ENCODE measurements at regions not wholly inside any gene's neighbourhood (a gene's known extent, or its start where the extent isn't known, plus 50 kb on each side); places are given as distances from the start of the nearest gene placed in this dataset.
"Not testable (repeated sequence)": the region's sequence is repeated elsewhere in the genome, so short reads cannot be mapped to it uniquely, and the experiment has no call there.

DNA sequence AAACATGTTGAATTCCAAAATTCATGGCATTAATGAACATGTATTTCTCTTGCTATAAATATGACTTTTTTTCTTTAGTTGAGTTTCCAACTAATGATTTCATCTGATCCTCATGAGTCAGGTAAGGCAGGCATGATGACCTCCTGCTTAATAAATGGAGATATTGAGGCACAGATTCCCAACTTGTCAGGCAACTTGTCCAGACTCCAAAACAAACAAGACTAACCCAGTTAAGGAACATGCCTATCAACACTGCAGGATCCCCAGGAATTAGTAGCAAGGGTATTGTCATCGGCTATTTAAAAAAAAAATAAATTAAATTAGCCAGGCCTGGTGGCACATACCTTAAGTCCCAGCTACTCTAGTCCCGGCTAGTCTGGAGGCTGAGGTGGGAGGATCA lies 121.3 kb upstream of the SALL4 start:
- DNase-seq (ENCODE audit: low spot score), result no peak

DNA sequence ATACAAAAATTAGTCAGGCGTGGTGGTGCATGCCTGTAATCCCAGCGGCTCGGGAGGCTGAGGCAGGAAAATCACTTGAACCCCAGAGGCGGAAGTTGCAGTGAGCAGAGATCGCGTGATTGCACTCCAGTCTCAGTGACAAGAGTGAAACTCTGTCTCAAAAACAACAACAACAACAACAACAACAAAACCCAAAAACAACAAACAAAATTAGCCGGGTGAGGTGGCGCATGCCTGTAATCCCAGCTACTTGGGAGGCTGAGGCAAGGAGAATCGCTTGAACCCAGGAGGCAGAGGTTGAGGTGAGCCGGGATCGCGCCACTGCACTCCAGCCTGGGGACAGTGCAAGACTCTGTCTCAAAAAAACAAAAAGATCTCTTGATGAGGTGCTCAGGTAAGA lies 120.5 kb upstream of the SALL4 start:
- not testable (repeated sequence) for DNase-seq (ENCODE audit: low spot score)

DNA sequence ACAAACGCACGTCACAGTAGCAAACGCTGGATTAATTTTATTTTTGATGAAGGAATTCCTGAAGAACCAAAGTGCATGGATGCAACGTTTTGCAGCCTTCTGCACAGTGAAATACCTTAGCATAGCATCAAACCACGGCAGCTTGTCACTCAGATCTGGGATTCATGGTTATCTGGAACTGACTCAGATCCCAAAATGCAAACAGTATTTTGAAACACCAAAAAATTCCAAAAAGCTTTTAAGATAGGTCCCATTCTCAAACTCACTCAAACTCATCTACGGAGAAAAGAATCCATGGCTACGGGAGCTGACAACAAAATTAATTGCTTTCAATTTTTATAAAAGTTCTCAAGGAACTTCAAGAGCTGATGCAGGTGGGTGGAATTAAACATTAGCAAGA lies 116.2 kb upstream of the SALL4 start:
- no peak for DNase-seq (ENCODE audit: low spot score)

- no peak for DNase-seq (ENCODE audit: low spot score)
Observed at GRCh38 chr20:51917886-51918535, 115.7 kb upstream of the SALL4 start.

GRCh38 chr20:51916244-51916643 lies 113.9 kb upstream of the SALL4 start:
- DNase-seq (ENCODE audit: low spot score), result no peak

DNA sequence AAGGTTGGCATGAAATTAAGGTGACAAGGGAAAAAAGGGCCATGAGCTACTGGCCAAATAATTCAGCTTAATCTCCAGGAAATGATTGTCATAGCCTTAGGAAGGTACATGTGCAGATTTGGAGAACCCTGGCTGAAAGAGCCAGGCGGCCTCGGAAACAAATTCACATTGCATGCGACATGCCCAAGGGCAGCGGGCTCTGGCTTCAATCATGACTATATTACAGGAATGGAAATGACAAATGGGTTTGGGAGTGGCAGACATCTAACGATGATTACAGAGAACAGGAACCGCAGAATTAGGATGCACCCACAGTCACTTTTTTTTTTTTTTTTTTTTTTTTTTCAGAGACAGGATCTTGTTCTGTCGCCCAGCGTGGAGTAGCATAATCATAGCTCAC lies 112.4 kb upstream of the SALL4 start:
- no peak for DNase-seq (ENCODE audit: low spot score)

- no peak for DNase-seq (ENCODE audit: low spot score)
Observed at GRCh38 chr20:51910321-51911050, 108.2 kb upstream of the SALL4 start.

GRCh38 chr20:51906679-51907078 lies 104.4 kb upstream of the SALL4 start:
- no peak for DNase-seq (ENCODE audit: low spot score)

DNA sequence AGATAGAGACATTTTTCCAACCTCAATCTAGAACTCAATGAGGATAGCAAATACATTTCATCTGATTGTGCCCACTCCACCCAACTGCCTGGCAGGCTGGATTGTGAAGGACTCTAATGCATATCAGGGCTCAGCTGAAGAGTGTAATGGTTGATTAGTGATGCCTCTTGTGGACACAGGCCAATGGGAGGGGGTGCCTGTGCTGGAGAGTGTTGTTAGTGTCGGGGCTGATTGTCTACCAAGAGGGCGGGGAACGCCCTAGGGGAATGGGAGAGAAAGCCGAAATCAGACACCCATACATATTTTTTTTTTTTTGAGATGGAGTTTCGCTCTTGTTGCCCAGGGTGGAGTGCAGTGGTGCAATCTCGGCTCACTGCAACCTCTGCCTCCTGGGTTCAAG lies 103.7 kb upstream of the SALL4 start:
- DNase-seq (ENCODE audit: low spot score), result no peak

DNA sequence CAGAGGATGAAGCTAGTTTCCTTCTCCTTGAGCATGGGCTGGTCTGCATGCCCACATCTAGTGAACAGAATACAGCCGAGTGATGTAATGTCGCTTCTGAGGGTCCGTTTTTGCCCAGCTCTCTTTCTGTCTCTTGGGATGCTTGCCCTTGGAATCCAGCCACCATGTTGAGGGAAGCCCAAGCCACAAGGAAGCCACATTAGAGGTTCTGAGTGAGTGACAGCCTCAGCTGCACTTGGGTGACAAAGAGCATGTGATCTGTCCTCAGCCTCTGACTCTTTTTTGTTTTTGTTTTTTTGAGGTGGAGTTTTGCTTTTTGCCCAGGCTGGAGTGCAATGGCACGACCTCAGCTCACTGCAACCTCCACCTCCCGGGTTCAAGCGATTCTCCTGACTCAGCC lies 100.6 kb upstream of the SALL4 start:
- DNase-seq (ENCODE audit: low spot score), result no peak

DNA sequence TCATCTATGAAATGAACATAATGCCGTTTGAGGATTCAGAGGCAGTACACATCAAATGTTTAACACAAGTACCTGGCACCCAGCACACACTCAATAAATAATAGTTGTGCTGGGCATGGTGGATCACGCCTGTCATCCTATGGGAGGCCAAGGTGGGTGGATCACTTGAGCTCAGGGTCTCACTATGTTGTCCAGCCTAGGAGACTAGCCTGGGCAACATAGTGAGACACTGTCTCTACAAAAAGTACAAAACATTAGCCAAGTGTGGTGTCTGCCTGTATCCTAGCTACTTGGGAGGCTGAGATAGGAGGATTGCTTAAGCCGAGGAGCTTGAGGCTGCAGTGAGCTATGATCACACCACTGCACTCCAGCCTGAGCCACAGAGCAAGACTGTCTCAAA lies 98.1 kb upstream of the SALL4 start:
- DNase-seq (ENCODE audit: low spot score), result no peak

DNA sequence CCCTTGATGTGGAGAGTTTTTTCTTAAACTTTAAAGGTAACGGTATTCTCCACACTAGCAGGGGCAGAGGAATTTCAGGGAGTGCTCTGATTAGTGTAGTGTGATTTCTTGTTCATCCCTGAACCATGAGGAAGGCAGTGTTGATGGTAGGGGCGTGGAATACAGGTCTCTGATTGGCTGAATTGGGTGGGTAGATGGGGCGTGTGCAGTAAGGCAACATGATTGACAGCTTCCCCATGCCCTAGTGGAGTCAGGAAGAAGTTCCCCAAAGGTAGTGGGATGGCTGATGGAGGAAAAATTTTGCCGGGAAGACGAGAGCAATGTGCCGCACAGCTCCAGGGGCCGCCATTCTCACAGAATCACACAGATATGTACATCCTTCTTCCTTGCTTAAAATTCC lies 97.4 kb upstream of the SALL4 start:
- no peak for DNase-seq (ENCODE audit: low spot score)

DNA sequence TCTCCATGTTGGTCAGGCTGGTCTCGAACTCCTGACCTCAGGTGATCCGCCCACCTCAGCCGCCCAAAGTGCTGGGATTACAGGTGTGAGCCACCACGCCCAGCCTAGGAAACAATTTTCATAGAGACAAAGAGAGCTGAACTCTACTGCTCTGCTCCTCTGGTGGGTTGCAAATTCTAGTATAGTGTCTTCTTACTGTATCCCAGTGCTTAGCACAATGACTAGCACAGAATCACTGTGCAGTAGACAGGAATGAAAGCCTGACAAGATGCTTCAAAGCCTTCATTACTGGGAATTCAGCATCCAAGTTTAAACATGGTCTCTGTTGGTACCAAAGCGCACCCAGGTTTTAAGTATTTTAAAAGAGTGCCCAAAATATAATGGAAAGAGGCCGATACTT lies 96.5 kb upstream of the SALL4 start:
- no peak for DNase-seq (ENCODE audit: low spot score)

- no peak for DNase-seq (ENCODE audit: low spot score)
Observed at GRCh38 chr20:51894619-51895018, 92.3 kb upstream of the SALL4 start.

DNA sequence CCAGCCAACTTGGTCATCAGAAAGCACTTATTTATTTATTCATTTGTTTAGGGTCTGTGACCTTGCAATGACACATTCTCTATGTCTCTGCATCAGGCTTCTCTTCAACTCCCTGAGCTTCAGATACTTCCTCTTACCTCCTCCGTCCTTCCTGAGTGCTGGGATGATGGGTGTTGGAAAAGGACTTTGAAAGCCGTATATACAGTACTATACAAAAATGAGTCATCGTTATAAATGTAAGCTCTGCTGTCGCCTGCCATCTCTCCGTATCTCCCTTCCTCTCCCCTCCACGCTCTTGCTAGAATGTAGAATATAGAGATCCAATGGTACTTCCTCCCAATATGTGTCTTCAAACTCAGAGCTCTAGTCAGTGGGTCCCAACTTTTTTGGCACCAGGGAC lies 91.9 kb upstream of the SALL4 start:
- no peak for DNase-seq (ENCODE audit: low spot score)

GRCh38 chr20:51893723-51894122 lies 91.4 kb upstream of the SALL4 start:
- no peak for DNase-seq (ENCODE audit: low spot score)

DNA sequence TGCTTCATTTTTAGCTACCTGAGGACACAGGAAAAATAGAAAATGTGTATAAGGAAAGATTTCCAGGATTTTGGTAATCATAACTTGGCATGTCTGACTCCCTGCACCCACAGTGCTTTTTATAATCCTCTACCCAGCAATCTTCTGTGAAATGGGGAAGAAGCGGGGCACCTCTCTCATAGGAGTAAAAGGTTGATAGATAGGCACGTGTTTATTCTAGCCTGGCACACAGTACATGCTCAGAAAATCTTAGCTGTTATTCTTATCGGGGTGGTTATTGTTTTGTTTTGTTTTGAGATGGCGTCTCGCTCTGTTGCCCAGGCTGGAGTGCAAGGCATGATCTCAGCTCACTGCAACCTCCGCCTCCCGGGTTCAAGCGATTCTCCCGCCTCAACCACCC lies 87.7 kb upstream of the SALL4 start:
- no peak for DNase-seq (ENCODE audit: low spot score)

- DNase-seq (ENCODE audit: low spot score), result no peak
Observed at GRCh38 chr20:51889466-51889865, 87.1 kb upstream of the SALL4 start.

DNA sequence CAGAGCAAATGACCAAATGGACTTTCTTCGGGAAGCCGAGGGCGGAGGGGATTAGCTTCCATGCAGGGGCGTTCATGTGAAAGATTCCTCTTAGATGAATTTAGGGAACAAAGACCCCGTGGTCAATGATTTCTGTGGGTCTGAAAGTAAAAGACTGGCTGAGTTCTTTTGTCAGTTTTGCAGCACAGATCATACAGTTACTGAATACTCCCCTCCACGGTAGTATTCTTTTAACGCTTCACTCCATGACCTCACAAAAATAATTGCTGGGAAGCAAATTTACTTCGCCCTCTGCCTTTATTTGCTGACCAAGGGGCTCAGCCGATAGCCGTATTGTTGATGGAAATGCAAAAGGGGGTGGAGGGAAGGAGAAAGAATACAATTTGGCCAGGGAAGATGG lies 86.0 kb upstream of the SALL4 start:
- no peak for DNase-seq (ENCODE audit: low spot score)

GRCh38 chr20:51886891-51887608 lies 84.7 kb upstream of the SALL4 start:
- DNase-seq (ENCODE audit: low spot score), result no peak

DNA sequence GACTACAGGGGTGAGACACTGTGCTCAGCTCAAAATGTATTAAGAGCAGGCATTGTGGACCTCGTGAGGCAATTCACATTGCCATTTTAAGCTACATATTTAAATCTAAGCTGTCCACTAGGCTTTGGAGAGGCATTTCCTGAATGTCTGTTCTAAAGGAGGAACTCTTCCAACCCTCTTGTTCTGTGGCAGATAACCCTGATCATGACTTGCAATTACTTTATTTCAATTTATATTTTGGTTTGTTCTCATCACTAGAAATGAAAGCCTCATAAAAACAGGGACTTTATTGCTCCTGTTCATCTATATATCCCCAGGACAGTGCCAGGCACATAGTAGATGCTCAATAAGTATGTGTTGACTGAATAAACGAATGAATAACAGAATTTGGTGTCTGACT lies 84.0 kb upstream of the SALL4 start:
- DNase-seq (ENCODE audit: low spot score), result no peak

- DNase-seq (ENCODE audit: low spot score), result peak; percentile 74
Observed at GRCh38 chr20:51884561-51884960, 82.2 kb upstream of the SALL4 start.

GRCh38 chr20:51880188-51880587 lies 77.9 kb upstream of the SALL4 start:
- DNase-seq (ENCODE audit: low spot score), result no peak

All from GM03348 (cell line).